ENCODE measurements at regions not wholly inside any gene's neighbourhood (a gene's known extent, or its start where the extent isn't known, plus 50 kb on each side); places are given as distances from the start of the nearest gene placed in this dataset.

DNA sequence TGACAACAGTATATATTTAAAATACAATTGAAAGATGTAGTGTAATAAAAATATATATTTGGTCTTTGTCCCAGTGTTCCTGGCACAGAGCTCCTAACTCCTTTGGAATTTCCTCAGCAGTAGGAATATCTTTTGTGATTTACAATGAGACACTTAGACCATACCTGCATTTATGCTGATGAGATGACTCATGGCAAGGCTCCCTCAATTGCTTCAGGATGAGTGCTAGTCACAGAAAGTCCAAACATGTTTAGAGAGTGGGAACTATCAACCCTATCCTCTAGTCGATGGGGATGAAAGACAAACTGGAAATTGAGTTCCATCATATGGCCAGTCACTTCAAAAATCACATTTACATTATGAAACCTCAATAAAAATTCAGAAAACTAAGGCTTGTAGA, 588.3 kb upstream of the LMCD1 start:
- DNase-seq (ENCODE audit: low spot score), result peak; percentile 7

- no peak for DNase-seq (ENCODE audit: low spot score)
Observed at GRCh38 chr3:7915356-7915755, 586.3 kb upstream of the LMCD1 start.

DNA sequence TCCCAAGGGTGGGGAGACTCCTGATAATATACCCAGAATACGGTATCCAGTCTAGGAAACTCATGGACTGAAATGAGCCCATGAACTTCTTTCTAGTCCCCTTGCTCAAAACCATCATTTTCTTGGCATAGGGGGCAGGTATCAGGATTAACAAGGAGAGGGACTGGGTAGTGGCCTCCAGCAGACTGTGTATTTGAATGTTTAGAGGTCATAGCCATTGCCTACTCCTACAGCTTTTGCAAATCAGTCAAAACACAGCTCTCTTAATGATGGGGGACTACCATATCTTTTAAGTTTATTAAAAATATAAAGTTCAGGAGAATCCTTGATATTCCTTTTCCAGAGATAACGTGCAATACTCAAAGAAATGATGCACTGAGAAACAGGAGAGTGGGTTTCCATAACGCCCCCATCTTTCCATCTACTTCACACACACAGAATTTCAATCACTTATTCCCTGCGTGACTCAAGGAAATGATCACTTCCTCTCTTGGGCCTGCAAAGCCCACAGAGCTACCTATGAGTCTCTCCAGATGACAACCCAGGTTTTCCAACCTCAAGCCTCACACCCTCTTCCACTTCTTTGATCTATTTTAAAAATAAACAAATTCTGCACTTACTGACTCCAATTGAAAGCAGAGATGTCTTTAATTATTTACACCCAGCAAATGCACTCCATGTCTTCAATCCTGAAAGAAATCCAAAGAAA, 584.0 kb upstream of the LMCD1 start:
- DNase-seq (ENCODE audit: low spot score), result no peak

- no peak for DNase-seq (ENCODE audit: low spot score)
Observed at GRCh38 chr3:7920211-7920610, 581.4 kb upstream of the LMCD1 start.

- DNase-seq (ENCODE audit: low spot score), result no peak
Observed at GRCh38 chr3:7924228-7924627, 577.4 kb upstream of the LMCD1 start.

- no peak for DNase-seq (ENCODE audit: low spot score)
Observed at GRCh38 chr3:7927015-7927414, 574.6 kb upstream of the LMCD1 start.

- DNase-seq (ENCODE audit: low spot score), result no peak
Observed at GRCh38 chr3:7927864-7928263, 573.8 kb upstream of the LMCD1 start.

DNA sequence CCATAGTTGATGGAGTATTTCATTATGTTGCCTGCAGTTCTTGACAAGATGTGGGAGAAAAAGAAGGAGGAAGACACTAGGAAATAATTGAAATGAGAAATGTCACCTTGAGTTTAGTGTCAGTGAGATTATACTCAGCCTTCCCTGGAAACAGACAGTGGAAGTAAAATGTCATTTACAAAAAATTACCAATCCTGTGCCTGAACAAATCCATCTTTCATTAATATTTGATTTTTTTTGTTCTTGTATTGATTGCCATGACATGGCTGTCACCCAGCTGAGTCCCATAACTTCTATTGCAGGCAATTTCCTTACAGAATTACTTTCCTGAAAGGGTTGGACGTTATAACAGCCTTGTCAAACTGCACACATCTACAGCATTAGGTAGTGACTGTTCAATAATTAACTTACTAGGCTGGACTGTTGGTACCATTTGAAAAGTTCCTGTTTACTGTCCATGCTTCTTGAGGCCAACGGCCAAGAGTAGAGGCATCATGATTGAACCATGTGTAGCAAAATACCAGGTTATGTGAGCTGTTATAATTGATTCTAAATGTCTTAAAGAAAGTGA, 572.2 kb upstream of the LMCD1 start:
- DNase-seq (ENCODE audit: low spot score), result no peak

- no peak for DNase-seq (ENCODE audit: low spot score)
Observed at GRCh38 chr3:7934362-7934761, 567.3 kb upstream of the LMCD1 start.

GRCh38 chr3:7947930-7948329, 553.7 kb upstream of the LMCD1 start:
- no peak for DNase-seq (ENCODE audit: low spot score)

GRCh38 chr3:7950890-7951289, 550.7 kb upstream of the LMCD1 start:
- peak; percentile 70 for DNase-seq (ENCODE audit: low spot score)

DNA sequence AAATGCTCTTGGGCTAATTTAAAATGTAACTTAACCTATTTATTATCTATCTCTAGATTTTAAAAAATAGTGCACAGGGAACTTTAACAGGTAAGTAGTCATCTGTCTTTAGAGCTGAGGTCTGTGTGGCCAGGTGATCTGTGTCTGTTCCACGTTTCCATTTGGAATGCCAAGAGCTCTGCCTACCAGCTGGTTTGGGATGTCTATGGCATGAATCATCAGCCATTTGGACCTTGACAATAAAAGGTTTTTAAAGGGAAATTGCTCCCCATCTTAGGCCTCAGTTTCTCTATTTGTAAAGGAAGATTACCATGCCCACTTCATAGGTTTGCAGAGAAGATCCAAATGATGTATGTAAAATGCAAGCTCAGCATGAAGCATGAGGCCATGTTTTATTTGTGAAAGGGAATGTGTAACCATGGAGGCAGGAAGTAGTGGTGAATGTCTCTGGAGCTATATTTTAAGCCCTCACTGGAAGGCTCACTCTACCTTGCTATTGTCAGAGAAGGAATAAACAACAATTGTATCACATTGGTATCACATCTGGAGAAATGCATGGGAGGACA, 548.1 kb upstream of the LMCD1 start:
- DNase-seq (ENCODE audit: low spot score), result peak; percentile 74

DNA sequence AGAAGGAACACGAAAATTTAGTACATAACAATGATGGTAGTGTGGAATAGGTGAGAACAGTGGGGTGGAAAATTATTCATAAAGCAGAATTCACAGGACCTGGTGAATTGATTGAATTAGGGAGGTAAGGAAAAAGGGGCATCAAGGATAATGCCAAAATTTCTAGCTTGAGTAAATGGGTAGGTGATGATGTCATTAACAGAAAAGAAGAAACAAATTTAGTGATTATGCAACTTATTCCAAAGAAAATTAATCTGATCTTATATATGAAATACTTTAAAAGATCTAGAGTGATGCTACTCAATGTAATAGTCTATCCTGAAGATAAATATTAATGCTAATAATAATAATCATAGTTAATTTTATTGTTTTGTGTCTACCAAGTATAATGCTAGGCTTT, 544.6 kb upstream of the LMCD1 start:
- no peak for DNase-seq (ENCODE audit: low spot score)

DNA sequence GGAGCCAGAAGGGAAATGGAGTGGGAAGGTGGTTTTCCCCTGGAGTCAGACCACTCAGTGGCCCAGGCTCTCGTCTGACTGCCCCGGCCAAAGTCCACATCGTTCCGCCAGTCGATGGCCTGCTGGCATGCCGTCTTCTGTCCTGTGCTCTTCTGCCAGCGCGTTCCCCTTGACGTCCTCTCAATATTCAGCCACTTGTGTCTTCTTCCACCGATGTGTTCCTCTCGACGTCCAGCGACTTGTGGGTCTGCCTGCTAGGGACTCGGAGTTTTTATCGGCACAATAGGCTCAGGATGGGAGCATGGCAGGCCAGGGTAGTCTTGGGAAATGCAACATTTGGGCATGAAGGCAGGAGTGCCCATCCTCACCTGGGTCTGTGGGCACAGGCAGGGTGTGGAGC, 542.5 kb upstream of the LMCD1 start:
- no peak for DNase-seq (ENCODE audit: low spot score)

DNA sequence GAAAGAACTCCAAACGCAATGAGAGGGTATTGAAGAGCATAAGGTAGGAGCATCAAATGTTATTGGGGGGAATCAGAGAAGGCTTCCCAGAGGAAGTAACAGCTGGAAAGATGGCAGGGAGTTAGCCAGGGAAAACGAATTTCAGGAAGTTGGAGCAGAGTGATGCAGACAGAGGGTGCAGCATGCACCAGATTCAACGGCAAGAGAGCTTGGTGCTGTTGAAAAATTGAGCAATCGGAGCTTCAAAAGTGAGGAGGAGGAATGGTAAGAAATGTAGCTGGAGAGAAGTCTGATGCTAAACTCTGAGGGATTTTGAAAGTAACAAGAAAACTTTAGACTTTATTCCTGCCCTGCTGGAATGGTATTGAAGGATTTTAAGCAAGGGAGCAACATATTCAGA, 541.0 kb upstream of the LMCD1 start:
- DNase-seq (ENCODE audit: low spot score), result no peak

GRCh38 chr3:7962301-7962700, 539.3 kb upstream of the LMCD1 start:
- no peak for DNase-seq (ENCODE audit: low spot score)

- DNase-seq (ENCODE audit: low spot score), result no peak
Observed at GRCh38 chr3:7964899-7965298, 536.7 kb upstream of the LMCD1 start.

GRCh38 chr3:7973006-7973405, 528.6 kb upstream of the LMCD1 start:
- DNase-seq (ENCODE audit: low spot score), result no peak

DNA sequence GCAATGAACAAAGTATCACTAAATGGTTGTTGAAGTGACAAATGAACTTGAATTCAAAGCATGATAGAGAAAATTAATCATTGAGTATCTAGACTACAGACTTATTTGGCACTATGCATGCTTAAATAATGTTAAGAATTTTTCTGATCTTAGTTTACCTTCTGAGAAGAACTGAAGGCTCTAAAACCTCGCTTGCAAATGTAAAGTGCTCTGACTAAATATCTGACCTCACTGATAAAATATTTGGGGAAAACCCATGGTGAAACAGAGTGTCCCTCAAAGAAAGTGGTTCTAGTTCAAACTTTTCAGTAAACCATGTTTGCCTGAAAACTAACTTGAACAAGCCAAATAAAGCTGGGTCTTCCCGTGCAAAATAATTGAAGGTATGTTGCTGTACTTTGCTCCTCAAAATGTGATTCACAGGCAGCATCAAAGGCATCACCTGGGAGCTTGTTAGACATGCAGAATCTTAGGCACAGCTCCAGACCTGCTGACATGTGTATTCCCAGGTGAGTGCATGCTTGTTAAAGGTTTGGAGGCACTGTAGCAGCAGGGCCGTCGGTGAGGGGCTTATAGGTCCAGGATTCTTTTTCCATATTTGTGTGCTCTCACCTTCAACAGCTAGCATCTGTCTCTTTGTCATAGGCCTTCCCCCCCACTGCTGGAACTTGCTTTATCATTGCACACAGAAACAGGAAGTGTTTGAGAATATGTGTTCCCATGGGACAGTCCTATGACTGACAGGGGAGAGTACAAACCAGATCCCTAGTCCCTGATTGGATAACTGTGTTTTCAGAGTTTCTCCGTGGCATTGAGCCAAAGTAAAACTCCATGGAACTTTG, 524.2 kb upstream of the LMCD1 start:
- peak; percentile 94 for DNase-seq (ENCODE audit: low spot score)

GRCh38 chr3:7978087-7978422, 523.6 kb upstream of the LMCD1 start:
- no peak for DNase-seq (ENCODE audit: low spot score)

DNA sequence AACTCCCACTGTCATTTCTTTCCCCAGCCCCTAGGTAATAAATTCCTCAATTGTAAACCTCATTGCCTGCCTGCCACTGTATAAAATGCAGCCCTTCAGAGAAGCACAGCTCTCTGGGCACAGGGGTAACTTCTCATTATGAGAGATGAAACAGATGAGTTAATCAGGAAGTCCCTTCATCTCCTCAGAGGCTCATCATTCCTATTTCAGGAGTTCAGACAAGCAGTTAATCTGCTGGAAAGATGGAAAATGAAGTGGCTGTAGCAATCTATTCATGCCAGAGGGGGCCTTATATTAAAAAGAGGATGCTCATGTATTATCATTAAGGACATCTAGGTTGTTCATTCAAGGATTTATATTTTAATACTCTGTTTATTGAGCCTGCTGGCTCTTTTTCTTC, 519.5 kb upstream of the LMCD1 start:
- no peak for DNase-seq (ENCODE audit: low spot score)

DNA sequence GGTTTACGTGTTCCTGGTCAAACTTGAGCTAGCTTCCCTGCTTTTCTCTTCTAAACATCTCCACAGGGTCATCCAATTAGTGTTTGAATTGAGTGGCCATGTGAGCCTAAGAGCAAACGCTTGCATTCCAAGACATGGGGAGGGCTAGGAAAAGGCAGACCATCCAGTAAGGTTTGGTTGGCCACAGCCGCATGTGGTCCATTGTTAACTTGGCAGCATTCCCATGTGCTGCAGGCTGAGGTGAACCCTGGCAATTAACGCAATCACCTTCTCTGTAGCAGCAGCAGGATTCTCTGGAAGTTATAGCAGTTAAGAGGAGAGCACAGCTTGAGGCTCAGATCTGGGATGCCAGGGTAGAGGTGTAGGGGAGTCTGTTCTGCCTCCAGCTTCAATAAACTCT, 502.2 kb upstream of the LMCD1 start:
- no peak for DNase-seq (ENCODE audit: low spot score)

GRCh38 chr3:8001307-8001706, 500.3 kb upstream of the LMCD1 start:
- DNase-seq (ENCODE audit: low spot score), result no peak

Data from kidney tubule cell (primary cell).